DMS 273 (cell line): ENCODE measurements at regions not wholly inside any gene's neighbourhood (a gene's known extent, or its start where the extent isn't known, plus 50 kb on each side); places are given as distances from the start of the nearest gene placed in this dataset.
"Not testable (repeated sequence)": the region's sequence is repeated elsewhere in the genome, so short reads cannot be mapped to it uniquely, and the experiment has no call there.

Source experiments
- DNase-seq: peaks from one replicate; lab custom pipeline; 2025; ENCODE audit not compliant: unreplicated experiment; lab: John Stamatoyannopoulos, UW

- DNase-seq = peak; percentile 30
Observed at GRCh38 chr9:85792057-85792456, 50.3 kb upstream of the AGTPBP1 start.

GRCh38 chr9:85802978-85803695 is 61.4 kb upstream of the AGTPBP1 start:
- DNase-seq = peak; percentile 47

GRCh38 chr9:85804847-85805133 is 63.0 kb upstream of the AGTPBP1 start:
- not testable (repeated sequence) for DNase-seq

GRCh38 chr9:85805134-85806005 is 63.6 kb upstream of the AGTPBP1 start:
- peak; percentile 85 for DNase-seq

- not testable (repeated sequence) for DNase-seq
Observed at GRCh38 chr9:85808329-85808728, 66.6 kb upstream of the AGTPBP1 start.

- DNase-seq = not testable (repeated sequence)
Observed at GRCh38 chr9:85813388-85813787, 71.6 kb upstream of the AGTPBP1 start.

- not testable (repeated sequence) for DNase-seq
Observed at GRCh38 chr9:85814800-85815199, 73.0 kb upstream of the AGTPBP1 start.

- DNase-seq = peak; percentile 35
Observed at GRCh38 chr9:85818971-85819370, 77.2 kb upstream of the AGTPBP1 start.

- DNase-seq = not testable (repeated sequence)
Observed at GRCh38 chr9:85820598-85820997, 78.8 kb upstream of the AGTPBP1 start.

GRCh38 chr9:85824949-85825348 is 83.2 kb upstream of the AGTPBP1 start:
- peak; percentile 36 for DNase-seq

GRCh38 chr9:85834591-85834990 is 92.8 kb upstream of the AGTPBP1 start:
- DNase-seq = not testable (repeated sequence)

- DNase-seq = not testable (repeated sequence)
Observed at GRCh38 chr9:85843949-85844348, 97.0 kb upstream of the NAA35 start.

- DNase-seq = not testable (repeated sequence)
Observed at GRCh38 chr9:85847782-85848181, 93.2 kb upstream of the NAA35 start.

- DNase-seq = peak; percentile 23
Observed at GRCh38 chr9:85858056-85858750, 82.7 kb upstream of the NAA35 start.

GRCh38 chr9:85859765-85860164 is 81.2 kb upstream of the NAA35 start:
- no peak for DNase-seq

- not testable (repeated sequence) for DNase-seq
Observed at GRCh38 chr9:85861882-85862281, 79.1 kb upstream of the NAA35 start.

GRCh38 chr9:85863875-85864274 is 77.1 kb upstream of the NAA35 start:
- no peak for DNase-seq

GRCh38 chr9:85871008-85871407 is 69.9 kb upstream of the NAA35 start:
- peak; percentile 46 for DNase-seq

- DNase-seq = peak; percentile 6
Observed at GRCh38 chr9:85871683-85872082, 69.3 kb upstream of the NAA35 start.

- DNase-seq = no peak
Observed at GRCh38 chr9:85872463-85872862, 68.5 kb upstream of the NAA35 start.

- DNase-seq = no peak
Observed at GRCh38 chr9:85876628-85877027, 64.3 kb upstream of the NAA35 start.
